Glutamatergic neuron (in vitro differentiated cells): ENCODE measurements at regions not wholly inside any gene's neighbourhood (a gene's known extent, or its start where the extent isn't known, plus 50 kb on each side); places are given as distances from the start of the nearest gene placed in this dataset.

Experiments
- DNase-seq: peaks from one replicate; pipeline ENCODE4 v3.0.0; 2022
- H3K27ac Mint-ChIP-seq: one replicate; pipeline ENCODE4 v1.8.0; 2020; ENCODE audit warnings: mild to moderate bottlenecking, mixed read lengths, inconsistent platforms; ENCODE audit not compliant: unreplicated experiment
- H3K27me3 Mint-ChIP-seq: one replicate; pipeline ENCODE4 v1.8.0; 2020; ENCODE audit warnings: mild to moderate bottlenecking, moderate library complexity, mixed read lengths, inconsistent platforms; ENCODE audit not compliant: unreplicated experiment
- H3K36me3 Mint-ChIP-seq: one replicate; pipeline ENCODE4 v1.8.0; 2020; ENCODE audit warnings: mild to moderate bottlenecking, mixed read lengths, inconsistent platforms; ENCODE audit not compliant: unreplicated experiment
- H3K4me1 Mint-ChIP-seq: one replicate; pipeline ENCODE4 v1.8.0; 2020; ENCODE audit warnings: mild to moderate bottlenecking, low read depth, mixed read lengths, inconsistent platforms; ENCODE audit not compliant: unreplicated experiment
- H3K4me3 Mint-ChIP-seq: one replicate; pipeline ENCODE4 v1.8.0; 2020; ENCODE audit warnings: mild to moderate bottlenecking, mixed read lengths, inconsistent platforms; ENCODE audit not compliant: unreplicated experiment
- H3K9me3 Mint-ChIP-seq: one replicate; pipeline ENCODE4 v1.8.0; 2020; ENCODE audit warnings: mild to moderate bottlenecking, moderate library complexity, mixed read lengths, inconsistent platforms; ENCODE audit not compliant: unreplicated experiment
- TF ChIP-seq, protein P1 (sequence below): fragments of 200-600 bp; sonication (generic); IDR thresholded peaks from one replicate; pipeline ENCODE4 v1.5.0; 2021; ENCODE audit not compliant: partially characterized antibody, unreplicated experiment

- H3K9me3 Mint-ChIP-seq = no peaks in the 10 kb centered on the region
- H3K27ac Mint-ChIP-seq = no peak overlapping the region
- H3K36me3 Mint-ChIP-seq = no peaks in the 10 kb centered on the region
- no peak for DNase-seq
- no peaks in the 10 kb centered on the region for H3K4me1 Mint-ChIP-seq
- no peak overlapping the region for H3K4me3 Mint-ChIP-seq
- TF ChIP-seq, protein P1, sequence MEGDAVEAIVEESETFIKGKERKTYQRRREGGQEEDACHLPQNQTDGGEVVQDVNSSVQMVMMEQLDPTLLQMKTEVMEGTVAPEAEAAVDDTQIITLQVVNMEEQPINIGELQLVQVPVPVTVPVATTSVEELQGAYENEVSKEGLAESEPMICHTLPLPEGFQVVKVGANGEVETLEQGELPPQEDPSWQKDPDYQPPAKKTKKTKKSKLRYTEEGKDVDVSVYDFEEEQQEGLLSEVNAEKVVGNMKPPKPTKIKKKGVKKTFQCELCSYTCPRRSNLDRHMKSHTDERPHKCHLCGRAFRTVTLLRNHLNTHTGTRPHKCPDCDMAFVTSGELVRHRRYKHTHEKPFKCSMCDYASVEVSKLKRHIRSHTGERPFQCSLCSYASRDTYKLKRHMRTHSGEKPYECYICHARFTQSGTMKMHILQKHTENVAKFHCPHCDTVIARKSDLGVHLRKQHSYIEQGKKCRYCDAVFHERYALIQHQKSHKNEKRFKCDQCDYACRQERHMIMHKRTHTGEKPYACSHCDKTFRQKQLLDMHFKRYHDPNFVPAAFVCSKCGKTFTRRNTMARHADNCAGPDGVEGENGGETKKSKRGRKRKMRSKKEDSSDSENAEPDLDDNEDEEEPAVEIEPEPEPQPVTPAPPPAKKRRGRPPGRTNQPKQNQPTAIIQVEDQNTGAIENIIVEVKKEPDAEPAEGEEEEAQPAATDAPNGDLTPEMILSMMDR = no peak
- H3K27me3 Mint-ChIP-seq = peaks cover 2% of the 10 kb centered on the region
Observed at GRCh38 chr2:172242471-172242870, 139.8 kb upstream of the DLX2 start.

DNA sequence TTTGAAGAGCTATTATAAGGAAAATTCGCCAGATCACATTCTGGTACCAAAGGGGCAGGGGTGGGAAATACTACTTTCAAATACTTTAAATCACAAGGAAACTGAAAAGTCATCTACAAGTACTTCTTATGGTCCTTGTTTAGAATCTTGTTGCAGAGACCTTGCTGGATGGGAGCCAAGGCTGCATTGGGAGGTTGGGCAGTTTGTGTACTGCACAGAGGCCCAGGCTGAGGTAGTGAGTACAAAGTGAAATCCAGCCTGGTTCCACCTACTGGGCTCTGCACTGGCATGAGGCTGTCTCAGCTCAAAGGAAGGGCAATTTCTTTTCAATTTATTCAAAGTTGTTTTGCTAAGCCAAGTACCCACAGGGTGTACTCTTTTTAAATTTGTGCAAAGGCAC is 140.3 kb upstream of the DLX2 start:
- Mint-ChIP-seq H3K27ac (no peak overlapping the region), H3K4me3 (no peak overlapping the region), H3K9me3 (no peaks in the 10 kb centered on the region), H3K27me3 (peaks cover 2% of the 10 kb centered on the region), H3K4me1 (no peaks in the 10 kb centered on the region), H3K36me3 (no peaks in the 10 kb centered on the region)
- TF ChIP-seq, protein P1 = no peak
- DNase-seq = no peak

DNA sequence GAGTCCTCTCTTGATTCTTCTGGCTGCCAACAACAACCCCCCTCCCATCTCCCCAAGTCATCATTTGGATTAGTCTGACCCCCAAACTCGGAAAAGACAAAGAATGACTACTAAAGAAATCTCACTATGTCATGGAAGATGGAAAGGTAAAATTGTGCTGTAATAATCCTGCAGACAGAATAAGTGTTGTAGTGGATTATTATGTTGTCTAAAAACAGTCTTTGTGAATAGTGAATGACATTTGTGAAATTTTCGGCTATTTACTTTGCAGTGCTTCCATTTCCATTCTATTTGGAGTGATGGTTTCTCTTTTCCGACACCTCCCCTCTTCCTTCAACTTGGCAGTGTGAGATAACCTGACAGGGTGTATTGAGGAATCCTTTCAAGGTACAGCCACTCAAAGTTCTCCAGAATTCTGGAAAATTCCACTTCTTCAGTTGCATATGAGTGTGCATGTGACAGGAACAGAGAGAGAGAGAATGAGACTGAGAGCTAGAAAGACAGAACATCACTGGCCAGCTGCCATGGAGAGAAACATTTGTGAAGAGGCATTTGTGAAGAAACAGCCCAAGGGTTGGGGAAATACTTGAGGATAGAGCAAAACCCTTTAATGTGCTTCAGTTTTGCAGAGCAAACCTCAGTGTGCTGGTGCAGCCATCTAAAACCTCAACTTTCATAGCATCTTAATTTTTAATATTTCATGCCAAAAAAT is 141.9 kb upstream of the DLX2 start:
- no peaks in the 10 kb centered on the region for H3K36me3 Mint-ChIP-seq
- H3K4me3 Mint-ChIP-seq = no peak overlapping the region
- peaks cover 2% of the 10 kb centered on the region for H3K27me3 Mint-ChIP-seq
- H3K27ac Mint-ChIP-seq = no peak overlapping the region
- no peaks in the 10 kb centered on the region for H3K9me3 Mint-ChIP-seq
- no peaks in the 10 kb centered on the region for H3K4me1 Mint-ChIP-seq
- TF ChIP-seq, protein P1 = no peak
- DNase-seq = no peak

DNA sequence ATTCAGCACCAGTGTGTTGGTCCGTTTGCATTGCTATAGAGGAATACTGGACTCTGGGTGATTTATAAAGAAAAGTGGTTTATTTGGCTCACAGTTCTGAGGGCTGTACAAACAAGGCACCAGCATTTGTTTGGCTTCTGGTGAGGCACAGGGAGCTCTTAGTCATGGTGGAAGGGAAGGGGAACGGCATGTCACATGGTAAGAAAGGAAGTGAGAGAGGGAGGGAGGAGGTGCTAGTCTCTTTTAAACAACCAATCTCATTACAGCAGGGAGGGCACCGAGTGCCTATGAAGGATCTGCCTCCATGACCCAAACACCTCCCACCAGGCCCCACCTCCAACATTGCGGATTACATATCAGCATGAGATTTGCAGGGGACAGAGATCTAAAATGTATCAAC is 143.9 kb upstream of the DLX2 start:
- DNase-seq = no peak
- H3K4me1 Mint-ChIP-seq = no peaks in the 10 kb centered on the region
- TF ChIP-seq, protein P1 = no peak
- H3K4me3 Mint-ChIP-seq = no peak overlapping the region
- H3K27ac Mint-ChIP-seq = no peak overlapping the region
- no peaks in the 10 kb centered on the region for H3K36me3 Mint-ChIP-seq
- H3K9me3 Mint-ChIP-seq = no peaks in the 10 kb centered on the region
- H3K27me3 Mint-ChIP-seq = peaks cover 6% of the 10 kb centered on the region

- no peak for DNase-seq
- Mint-ChIP-seq H3K36me3 (no peaks in the 10 kb centered on the region), H3K4me1 (no peaks in the 10 kb centered on the region), H3K27me3 (peaks cover 6% of the 10 kb centered on the region), H3K4me3 (no peak overlapping the region), H3K9me3 (no peaks in the 10 kb centered on the region), H3K27ac (no peak overlapping the region)
- TF ChIP-seq, protein P1 = no peak
Observed at GRCh38 chr2:172247203-172247602, 144.5 kb upstream of the DLX2 start.
